ENCODE measurements at regions not wholly inside any gene's neighbourhood (a gene's known extent, or its start where the extent isn't known, plus 50 kb on each side); places are given as distances from the start of the nearest gene placed in this dataset.

GRCh38 chr2:226117510-226118065 is 682.0 kb downstream of the IRS1 start:
- TF ChIP-seq, protein P1, sequence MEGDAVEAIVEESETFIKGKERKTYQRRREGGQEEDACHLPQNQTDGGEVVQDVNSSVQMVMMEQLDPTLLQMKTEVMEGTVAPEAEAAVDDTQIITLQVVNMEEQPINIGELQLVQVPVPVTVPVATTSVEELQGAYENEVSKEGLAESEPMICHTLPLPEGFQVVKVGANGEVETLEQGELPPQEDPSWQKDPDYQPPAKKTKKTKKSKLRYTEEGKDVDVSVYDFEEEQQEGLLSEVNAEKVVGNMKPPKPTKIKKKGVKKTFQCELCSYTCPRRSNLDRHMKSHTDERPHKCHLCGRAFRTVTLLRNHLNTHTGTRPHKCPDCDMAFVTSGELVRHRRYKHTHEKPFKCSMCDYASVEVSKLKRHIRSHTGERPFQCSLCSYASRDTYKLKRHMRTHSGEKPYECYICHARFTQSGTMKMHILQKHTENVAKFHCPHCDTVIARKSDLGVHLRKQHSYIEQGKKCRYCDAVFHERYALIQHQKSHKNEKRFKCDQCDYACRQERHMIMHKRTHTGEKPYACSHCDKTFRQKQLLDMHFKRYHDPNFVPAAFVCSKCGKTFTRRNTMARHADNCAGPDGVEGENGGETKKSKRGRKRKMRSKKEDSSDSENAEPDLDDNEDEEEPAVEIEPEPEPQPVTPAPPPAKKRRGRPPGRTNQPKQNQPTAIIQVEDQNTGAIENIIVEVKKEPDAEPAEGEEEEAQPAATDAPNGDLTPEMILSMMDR (IDR thresholded peaks at IDR 0.05; ENCODE audit: control extremely low read depth, extremely low read depth), result no peak
- H3K27ac ChIP-seq (ENCODE audit: low read depth in 1 of 2, low read length in 1 of 2), result no peak overlapping the region
- 74 to 84% methylated on average over 3 of the region's 3 CpGs for WGBS, 2 donors
- DNase-seq, result peak in 1 of 3 donors; percentile 11
- H3K9me3 ChIP-seq (ENCODE audit: control insufficient read depth in 4 of 4, insufficient read depth in 3 of 4, low read length in 3 of 4), result peaks cover 0 to 2% (median 0%) of the 10 kb centered on the region in 4 donors
- no peak overlapping the region for H3K9ac ChIP-seq (ENCODE audit: insufficient read depth in 1 of 2, low read length in 2 of 2)
- H3K36me3 ChIP-seq (ENCODE audit: control insufficient read depth in 4 of 4, insufficient read depth in 4 of 4, low read length in 4 of 4), result no peaks in the 10 kb centered on the region
- H3K4me3 ChIP-seq, result no peak overlapping the region
- H3K4me1 ChIP-seq (ENCODE audit: control insufficient read depth in 5 of 5, insufficient read depth in 5 of 5, low read length in 5 of 5), result peaks cover 2 to 62% (median 5%) of the 10 kb centered on the region in 5 donors
- H3K27me3 ChIP-seq (ENCODE audit: control insufficient read depth in 3 of 3, insufficient read depth in 3 of 3, low read length in 2 of 3), result no peaks in the 10 kb centered on the region
- no peak for ATAC-seq (ENCODE audit: insufficient read depth, low FRiP score)

GRCh38 chr2:226116346-226116745 is 683.3 kb downstream of the IRS1 start:
- TF ChIP-seq, protein P1 (IDR thresholded peaks at IDR 0.05; ENCODE audit: control extremely low read depth, extremely low read depth), result no peak
- WGBS, 2 donors, result 84 to 87% methylated on average over 3 of the region's 3 CpGs
- H3K9me3 ChIP-seq (ENCODE audit: control insufficient read depth in 4 of 4, insufficient read depth in 3 of 4, low read length in 3 of 4), result peaks cover 0 to 2% (median 0%) of the 10 kb centered on the region in 4 donors
- DNase-seq (no peak), ATAC-seq (ENCODE audit: insufficient read depth, low FRiP score) (no peak)
- H3K4me1 ChIP-seq (ENCODE audit: control insufficient read depth in 5 of 5, insufficient read depth in 5 of 5, low read length in 5 of 5), result peaks cover 2 to 49% (median 5%) of the 10 kb centered on the region in 5 donors
- no peak overlapping the region for H3K27ac ChIP-seq (ENCODE audit: low read depth in 1 of 2, low read length in 1 of 2)
- no peaks in the 10 kb centered on the region for H3K36me3 ChIP-seq (ENCODE audit: control insufficient read depth in 4 of 4, insufficient read depth in 4 of 4, low read length in 4 of 4)
- no peaks in the 10 kb centered on the region for H3K27me3 ChIP-seq (ENCODE audit: control insufficient read depth in 3 of 3, insufficient read depth in 3 of 3, low read length in 2 of 3)
- no peak overlapping the region for H3K9ac ChIP-seq (ENCODE audit: insufficient read depth in 1 of 2, low read length in 2 of 2)
- H3K4me3 ChIP-seq, result no peak overlapping the region

DNA sequence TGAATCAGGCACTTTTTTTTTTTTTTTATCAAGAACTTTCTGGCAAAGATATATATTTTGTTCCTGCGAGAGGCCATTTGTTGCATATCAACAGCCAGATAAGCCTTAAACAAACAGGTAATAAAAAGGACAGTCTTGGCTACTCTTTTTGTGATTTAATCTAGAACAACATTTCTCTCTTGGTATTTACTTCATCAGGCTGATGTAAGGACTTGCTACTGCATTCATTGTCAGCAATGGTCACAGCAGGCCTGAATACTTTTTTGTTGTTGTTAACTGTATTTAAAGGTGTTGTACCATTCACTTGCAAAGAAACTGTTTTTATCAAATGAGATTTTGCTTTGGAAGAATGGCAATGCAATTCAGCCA is 683.8 kb downstream of the IRS1 start:
- H3K9me3 ChIP-seq (ENCODE audit: control insufficient read depth in 4 of 4, insufficient read depth in 3 of 4, low read length in 3 of 4), result peaks cover 0 to 2% (median 0%) of the 10 kb centered on the region in 4 donors
- 90 to 97% methylated on average over 1 of the region's 1 CpG for WGBS, 2 donors
- no peak overlapping the region for H3K27ac ChIP-seq (ENCODE audit: low read depth in 1 of 2, low read length in 1 of 2)
- H3K36me3 ChIP-seq (ENCODE audit: control insufficient read depth in 4 of 4, insufficient read depth in 4 of 4, low read length in 4 of 4), result no peaks in the 10 kb centered on the region
- H3K4me1 ChIP-seq (ENCODE audit: control insufficient read depth in 5 of 5, insufficient read depth in 5 of 5, low read length in 5 of 5), result peaks cover 2 to 44% (median 5%) of the 10 kb centered on the region in 5 donors
- H3K27me3 ChIP-seq (ENCODE audit: control insufficient read depth in 3 of 3, insufficient read depth in 3 of 3, low read length in 2 of 3), result no peaks in the 10 kb centered on the region
- no peak overlapping the region for H3K9ac ChIP-seq (ENCODE audit: insufficient read depth in 1 of 2, low read length in 2 of 2)
- ATAC-seq (ENCODE audit: insufficient read depth, low FRiP score) (no peak), DNase-seq (peak in 2 of 3 donors; percentile 66 to 81)
- no peak overlapping the region for H3K4me3 ChIP-seq
- TF ChIP-seq, protein P1 (IDR thresholded peaks at IDR 0.05; ENCODE audit: control extremely low read depth, extremely low read depth), result no peak

Data from lung (tissue), 11 donors.